GM12878 (cell line): ENCODE measurements at regions not wholly inside any gene's neighbourhood (a gene's known extent, or its start where the extent isn't known, plus 50 kb on each side); places are given as distances from the start of the nearest gene placed in this dataset.

Experiments used
- ATAC-seq: fragments of 200-7000 bp; cut with Tn5 transposase; 3 replicates; pipeline ENCODE4 v1.9.1; 2020; ENCODE audit warnings: mild to moderate bottlenecking, moderate library complexity
- BruUV-seq: library from RNA; stranded (reverse); fragments of 400-500 nt; replicated peaks from 2 replicates; lab custom pipeline; 2021; lab: Mats Ljungman, UMichigan
- CTCF ChIA-PET: fragments of 300-600 bp; sonication (Branson Sonifier 250); formaldehyde crosslinking; extraction: SDS; loops from one replicate; lab custom pipeline; 2021; ENCODE audit warnings: inconsistent platforms; lab: Yijun Ruan, JAX
- POLR2A ChIA-PET: fragments of 350-600 bp; formaldehyde crosslinking; extraction: SDS; loops from one replicate; lab custom pipeline; 2021; ENCODE audit warnings: inconsistent platforms; lab: Charles Lee
- RAD21 ChIA-PET: fragments of 300-600 bp; sonication (Branson Sonifier 250); formaldehyde crosslinking; loops from one replicate; lab custom pipeline; 2023; ENCODE audit warnings: antibody characterized with exemption; ENCODE audit not compliant: unreplicated experiment; lab: Charles Lee
- SMC1A ChIA-PET: fragments of 300-600 bp; sonication (Branson Sonifier 250); formaldehyde crosslinking; loops from one replicate; lab custom pipeline; 2023; ENCODE audit not compliant: unreplicated experiment, uncharacterized antibody; lab: Charles Lee
- DNase-seq: peaks from one replicate; pipeline ENCODE4 v3.0.0-alpha.2; 2011; ENCODE audit warnings: low read depth, low spot score
- FAIRE-seq: peaks from 3 replicates; lab custom pipeline; 2011; peaks lifted over from hg19 to GRCh38; lab: Jason Lieb, UNC
- H2AFZ ChIP-seq: 2 replicates; pipeline ENCODE4 v1.6.0; 2011; ENCODE audit warnings: low read depth, low read length, control low read depth; ENCODE audit not compliant: control insufficient read depth
- H3K27ac ChIP-seq: 2 replicates; pipeline ENCODE4 v1.5.1; 2011; ENCODE audit warnings: control low read depth; ENCODE audit not compliant: control insufficient read depth, insufficient read depth
- H3K27me3 ChIP-seq, 2 experiments: replicated peaks in 1 of 2; 2 replicates each; pipeline versions ENCODE4 v1.6.0 to v1.6.1; 2011; ENCODE audit warnings: low read length in 1 of 2; ENCODE audit not compliant: control insufficient read depth in 2 of 2, insufficient read depth in 2 of 2
- H3K36me3 ChIP-seq, 2 experiments: 2 replicates each; pipeline ENCODE4 v1.5.1; 2011; ENCODE audit warnings: low read length in 1 of 2; ENCODE audit not compliant: control insufficient read depth in 2 of 2, insufficient read depth in 2 of 2
- H3K4me1 ChIP-seq: 2 replicates; pipeline ENCODE4 v1.6.1; 2011; ENCODE audit warnings: mild to moderate bottlenecking, low read length, moderate library complexity, mixed read lengths; ENCODE audit not compliant: control insufficient read depth, insufficient read depth
- H3K4me2 ChIP-seq: 2 replicates; pipeline ENCODE4 v1.6.0; 2011; ENCODE audit warnings: control low read depth; ENCODE audit not compliant: control insufficient read depth, insufficient read depth
- H3K4me3 ChIP-seq: fragments of 200-600 bp; sonication (generic); 2 replicates; pipeline ENCODE4 v1.5.1; 2016
- H3K79me2 ChIP-seq: 2 replicates; pipeline ENCODE4 v1.6.0; 2011; ENCODE audit warnings: low read length; ENCODE audit not compliant: control insufficient read depth, insufficient read depth
- H3K9ac ChIP-seq: 2 replicates; pipeline ENCODE4 v1.8.0; 2011; ENCODE audit warnings: low read length, control low read depth, mixed read lengths; ENCODE audit not compliant: control insufficient read depth, insufficient read depth
- H3K9me3 ChIP-seq: replicated peaks from 3 replicates; pipeline ENCODE4 v1.5.1; 2011; ENCODE audit warnings: mild to moderate bottlenecking, low read length; ENCODE audit not compliant: control insufficient read depth, insufficient read depth
- H4K20me1 ChIP-seq: 2 replicates; pipeline ENCODE4 v1.6.0; 2011; ENCODE audit not compliant: control insufficient read depth, insufficient read depth
- BRCA1 ChIP-seq: IDR thresholded peaks from 2 replicates; pipeline ENCODE4 v1.6.1; 2011; ENCODE audit warnings: low read depth, low read length, improper control_type of control experiment
- IKZF2 ChIP-seq, 2 experiments: fragments of 450-650 bp; IDR thresholded peaks; 2 replicates each; pipeline ENCODE4 v1.6.1; 2017; ENCODE audit warnings: mild to moderate bottlenecking in 2 of 2, moderate library complexity in 2 of 2
- NFYA ChIP-seq: IDR thresholded peaks from 2 replicates; pipeline ENCODE4 v1.6.1; 2011; ENCODE audit warnings: low read depth, mild to moderate bottlenecking, low read length, improper control_type of control experiment, borderline replicate concordance
- PBX3 ChIP-seq: IDR thresholded peaks from 2 replicates; pipeline ENCODE4 v1.6.1; 2011; ENCODE audit warnings: mild to moderate bottlenecking, low read depth, low read length, moderate library complexity; ENCODE audit not compliant: insufficient replicate concordance
- RELA ChIP-seq: fragments of 450-650 bp; IDR thresholded peaks from 2 replicates; pipeline ENCODE4 v1.8.0; 2014; ENCODE audit warnings: borderline replicate concordance; ENCODE audit not compliant: partially characterized antibody
- REST ChIP-seq: IDR thresholded peaks from 2 replicates; pipeline ENCODE4 v1.6.1; 2012; ENCODE audit warnings: mild to moderate bottlenecking, low read depth, low read length
- SIX5 ChIP-seq: IDR thresholded peaks from 2 replicates; pipeline ENCODE4 v1.6.1; 2011; ENCODE audit warnings: mild to moderate bottlenecking, low read depth, low read length, moderate library complexity; ENCODE audit not compliant: severe bottlenecking
- SREBF2 ChIP-seq: IDR thresholded peaks from 2 replicates; pipeline ENCODE4 v1.6.1; 2012; ENCODE audit warnings: mild to moderate bottlenecking, low read length
- TARDBP ChIP-seq: IDR thresholded peaks from 2 replicates; pipeline ENCODE4 v1.6.1; 2016; ENCODE audit warnings: borderline replicate concordance
- USF2 ChIP-seq: IDR thresholded peaks from 2 replicates; pipeline ENCODE4 v1.6.1; 2011; ENCODE audit warnings: low read depth, low read length, improper control_type of control experiment, borderline replicate concordance
- WRNIP1 ChIP-seq: IDR thresholded peaks from 2 replicates; pipeline ENCODE4 v1.6.1; 2011; ENCODE audit warnings: low read depth, low read length, improper control_type of control experiment, borderline replicate concordance
- in situ Hi-C: fragments of 300-500 bp; cut with MboI; formaldehyde crosslinking; loops from 9 replicates; pipeline ENCODE4 v1.14.3; 2018; ENCODE audit warnings: mixed read lengths
- intact Hi-C: fragments of 100-400 bp; cut with micrococcal nuclease; formaldehyde crosslinking; loops from one replicate; pipeline ENCODE4 v1.14.2; 2022; ENCODE audit not compliant: unreplicated experiment
- TF ChIP-seq, protein P1 (sequence below): fragments of 450-650 bp; IDR thresholded peaks from 2 replicates; pipeline ENCODE4 v1.6.1; 2016; ENCODE audit warnings: mild to moderate bottlenecking, moderate library complexity, borderline replicate concordance
- TF ChIP-seq, protein P2 (sequence below): fragments of 450-650 bp; IDR thresholded peaks from 2 replicates; pipeline ENCODE4 v1.6.1; 2018; ENCODE audit warnings: borderline replicate concordance, mild to moderate bottlenecking; ENCODE audit not compliant: partially characterized antibody

GRCh38 chr3:80357761-80358160, 590.0 kb upstream of the ROBO1 start:
- intact Hi-C loops: no loop called here
- no peaks in the 10 kb centered on the region for H3K79me2 ChIP-seq
- POLR2A ChIA-PET: no interaction called here
- H3K9ac ChIP-seq: no peak overlapping the region
- no peaks in the 10 kb centered on the region for H4K20me1 ChIP-seq
- no TSS peak for BruUV-seq
- no peaks in the 10 kb centered on the region for H3K4me1 ChIP-seq
- no peak for ATAC-seq
- in situ Hi-C loops: no loop called here
- no peaks in the 10 kb centered on the region for H3K27me3 ChIP-seq
- SMC1A ChIA-PET: no interaction called here
- no peak overlapping the region for H2AFZ ChIP-seq
- no peak for DNase-seq
- TF ChIP-seq NFYA (no peak), REST (no peak), SIX5 (no peak), RELA (no peak), PBX3 (no peak), IKZF2 (IDR thresholded peaks at IDR 0.05) (no peak), WRNIP1 (no peak), USF2 (no peak), BRCA1 (no peak), SREBF2 (no peak), TARDBP (no peak)
- TF ChIP-seq, protein P1, sequence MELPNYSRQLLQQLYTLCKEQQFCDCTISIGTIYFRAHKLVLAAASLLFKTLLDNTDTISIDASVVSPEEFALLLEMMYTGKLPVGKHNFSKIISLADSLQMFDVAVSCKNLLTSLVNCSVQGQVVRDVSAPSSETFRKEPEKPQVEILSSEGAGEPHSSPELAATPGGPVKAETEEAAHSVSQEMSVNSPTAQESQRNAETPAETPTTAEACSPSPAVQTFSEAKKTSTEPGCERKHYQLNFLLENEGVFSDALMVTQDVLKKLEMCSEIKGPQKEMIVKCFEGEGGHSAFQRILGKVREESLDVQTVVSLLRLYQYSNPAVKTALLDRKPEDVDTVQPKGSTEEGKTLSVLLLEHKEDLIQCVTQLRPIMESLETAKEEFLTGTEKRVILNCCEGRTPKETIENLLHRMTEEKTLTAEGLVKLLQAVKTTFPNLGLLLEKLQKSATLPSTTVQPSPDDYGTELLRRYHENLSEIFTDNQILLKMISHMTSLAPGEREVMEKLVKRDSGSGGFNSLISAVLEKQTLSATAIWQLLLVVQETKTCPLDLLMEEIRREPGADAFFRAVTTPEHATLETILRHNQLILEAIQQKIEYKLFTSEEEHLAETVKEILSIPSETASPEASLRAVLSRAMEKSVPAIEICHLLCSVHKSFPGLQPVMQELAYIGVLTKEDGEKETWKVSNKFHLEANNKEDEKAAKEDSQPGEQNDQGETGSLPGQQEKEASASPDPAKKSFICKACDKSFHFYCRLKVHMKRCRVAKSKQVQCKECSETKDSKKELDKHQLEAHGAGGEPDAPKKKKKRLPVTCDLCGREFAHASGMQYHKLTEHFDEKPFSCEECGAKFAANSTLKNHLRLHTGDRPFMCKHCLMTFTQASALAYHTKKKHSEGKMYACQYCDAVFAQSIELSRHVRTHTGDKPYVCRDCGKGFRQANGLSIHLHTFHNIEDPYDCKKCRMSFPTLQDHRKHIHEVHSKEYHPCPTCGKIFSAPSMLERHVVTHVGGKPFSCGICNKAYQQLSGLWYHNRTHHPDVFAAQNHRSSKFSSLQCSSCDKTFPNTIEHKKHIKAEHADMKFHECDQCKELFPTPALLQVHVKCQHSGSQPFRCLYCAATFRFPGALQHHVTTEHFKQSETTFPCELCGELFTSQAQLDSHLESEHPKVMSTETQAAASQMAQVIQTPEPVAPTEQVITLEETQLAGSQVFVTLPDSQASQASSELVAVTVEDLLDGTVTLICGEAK: no peak
- TF ChIP-seq, protein P2, sequence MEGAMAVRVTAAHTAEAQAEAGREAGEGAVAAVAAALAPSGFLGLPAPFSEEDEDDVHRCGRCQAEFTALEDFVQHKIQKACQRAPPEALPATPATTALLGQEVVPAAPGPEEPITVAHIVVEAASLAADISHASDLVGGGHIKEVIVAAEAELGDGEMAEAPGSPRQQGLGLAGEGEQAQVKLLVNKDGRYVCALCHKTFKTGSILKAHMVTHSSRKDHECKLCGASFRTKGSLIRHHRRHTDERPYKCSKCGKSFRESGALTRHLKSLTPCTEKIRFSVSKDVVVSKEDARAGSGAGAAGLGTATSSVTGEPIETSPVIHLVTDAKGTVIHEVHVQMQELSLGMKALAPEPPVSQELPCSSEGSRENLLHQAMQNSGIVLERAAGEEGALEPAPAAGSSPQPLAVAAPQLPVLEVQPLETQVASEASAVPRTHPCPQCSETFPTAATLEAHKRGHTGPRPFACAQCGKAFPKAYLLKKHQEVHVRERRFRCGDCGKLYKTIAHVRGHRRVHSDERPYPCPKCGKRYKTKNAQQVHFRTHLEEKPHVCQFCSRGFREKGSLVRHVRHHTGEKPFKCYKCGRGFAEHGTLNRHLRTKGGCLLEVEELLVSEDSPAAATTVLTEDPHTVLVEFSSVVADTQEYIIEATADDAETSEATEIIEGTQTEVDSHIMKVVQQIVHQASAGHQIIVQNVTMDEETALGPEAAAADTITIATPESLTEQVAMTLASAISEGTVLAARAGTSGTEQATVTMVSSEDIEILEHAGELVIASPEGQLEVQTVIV: no peak
- TF ChIP-seq, all 136 proteins: peak for 0
- Histone ChIP-seq H3K4me3 (no peak overlapping the region), H3K9me3 (no peaks in the 10 kb centered on the region), H3K4me2 (no peak overlapping the region), H3K27ac (no peak overlapping the region), H3K36me3 (no peaks in the 10 kb centered on the region)
- peak; percentile 27 for FAIRE-seq
- ChIA-PET CTCF (no interaction called here), RAD21 (no interaction called here)
